ENCODE measurements at regions not wholly inside any gene's neighbourhood (a gene's known extent, or its start where the extent isn't known, plus 50 kb on each side); places are given as distances from the start of the nearest gene placed in this dataset.

DNA sequence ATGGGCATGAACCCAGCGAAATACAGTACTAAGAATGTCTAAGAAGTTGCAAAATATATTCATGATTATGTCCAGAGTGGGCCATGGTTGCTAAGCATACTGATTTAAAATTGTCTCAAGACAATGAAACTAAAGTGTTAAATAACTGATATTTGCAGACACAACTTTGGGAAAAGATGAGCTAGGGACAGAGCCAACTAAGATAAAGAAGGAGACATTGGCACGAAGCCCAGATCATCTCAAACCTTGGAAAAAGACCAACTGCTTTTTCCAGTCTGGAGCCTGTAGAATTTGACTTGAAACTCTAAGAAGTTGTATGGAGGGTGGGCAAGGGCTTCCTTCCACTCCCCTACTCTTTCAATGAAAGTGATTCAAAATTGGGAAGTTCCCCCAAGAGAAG lies 108.5 kb upstream of the GLRA2 start:
- TF ChIP-seq, protein P1, sequence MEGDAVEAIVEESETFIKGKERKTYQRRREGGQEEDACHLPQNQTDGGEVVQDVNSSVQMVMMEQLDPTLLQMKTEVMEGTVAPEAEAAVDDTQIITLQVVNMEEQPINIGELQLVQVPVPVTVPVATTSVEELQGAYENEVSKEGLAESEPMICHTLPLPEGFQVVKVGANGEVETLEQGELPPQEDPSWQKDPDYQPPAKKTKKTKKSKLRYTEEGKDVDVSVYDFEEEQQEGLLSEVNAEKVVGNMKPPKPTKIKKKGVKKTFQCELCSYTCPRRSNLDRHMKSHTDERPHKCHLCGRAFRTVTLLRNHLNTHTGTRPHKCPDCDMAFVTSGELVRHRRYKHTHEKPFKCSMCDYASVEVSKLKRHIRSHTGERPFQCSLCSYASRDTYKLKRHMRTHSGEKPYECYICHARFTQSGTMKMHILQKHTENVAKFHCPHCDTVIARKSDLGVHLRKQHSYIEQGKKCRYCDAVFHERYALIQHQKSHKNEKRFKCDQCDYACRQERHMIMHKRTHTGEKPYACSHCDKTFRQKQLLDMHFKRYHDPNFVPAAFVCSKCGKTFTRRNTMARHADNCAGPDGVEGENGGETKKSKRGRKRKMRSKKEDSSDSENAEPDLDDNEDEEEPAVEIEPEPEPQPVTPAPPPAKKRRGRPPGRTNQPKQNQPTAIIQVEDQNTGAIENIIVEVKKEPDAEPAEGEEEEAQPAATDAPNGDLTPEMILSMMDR (IDR thresholded peaks at IDR 0.05) = no peak
- no peak for TF ChIP-seq EZH2 (IDR thresholded peaks at IDR 0.05)
